HepG2 (cell line): ENCODE measurements at regions not wholly inside any gene's neighbourhood (a gene's known extent, or its start where the extent isn't known, plus 50 kb on each side); places are given as distances from the start of the nearest gene placed in this dataset.

Source experiments
- CEBPB ChIP-seq: IDR thresholded peaks from 2 replicates; pipeline ENCODE4 v1.6.1; 2011; ENCODE audit warnings: low read depth, low read length, improper control_type of control experiment, borderline replicate concordance
- EP300 ChIP-seq, 3 experiments: sonication (generic) in 1 of 3; formaldehyde crosslinking in 1 of 3; IDR thresholded peaks; 2 replicates each; pipeline versions ENCODE4 v1.5.1 to v1.6.1; 2011 to 2020; ENCODE audit warnings: low read depth in 2 of 3, low read length in 2 of 3, borderline replicate concordance in 1 of 3, improper control_type of control experiment in 1 of 3, mild to moderate bottlenecking in 1 of 3, missing genetic modification reagents in 1 of 3, moderate library complexity in 1 of 3
- EZH2 ChIP-seq: conservative IDR thresholded peaks from 2 replicates; pipeline ENCODE4 v1.6.1; 2012; ENCODE audit warnings: mild to moderate bottlenecking, low read depth, low read length, moderate library complexity
- KAT7 ChIP-seq: IDR thresholded peaks from 2 replicates; pipeline ENCODE4 v1.6.1; 2018; ENCODE audit warnings: borderline replicate concordance, missing compliant biosample characterization
- MEIS2 ChIP-seq: sonication (generic); formaldehyde crosslinking; IDR thresholded peaks from 2 replicates; pipeline ENCODE4 v1.9.0; 2021; ENCODE audit warnings: mild to moderate bottlenecking, missing genetic modification reagents
- PHF8 ChIP-seq: sonication (generic); formaldehyde crosslinking; IDR thresholded peaks from 2 replicates; pipeline ENCODE4 v1.5.0; 2020; ENCODE audit warnings: missing genetic modification reagents
- ZNF660 ChIP-seq: sonication (generic); formaldehyde crosslinking; IDR thresholded peaks from 2 replicates; pipeline ENCODE4 v1.5.1; 2020; ENCODE audit warnings: mild to moderate bottlenecking, low read depth, missing genetic modification reagents, borderline replicate concordance
- TF ChIP-seq, protein P1 (sequence below): sonication (generic); formaldehyde crosslinking; IDR thresholded peaks from 2 replicates; pipeline ENCODE4 v1.4.0; 2020; ENCODE audit warnings: low read depth, mild to moderate bottlenecking, missing genetic modification reagents

DNA sequence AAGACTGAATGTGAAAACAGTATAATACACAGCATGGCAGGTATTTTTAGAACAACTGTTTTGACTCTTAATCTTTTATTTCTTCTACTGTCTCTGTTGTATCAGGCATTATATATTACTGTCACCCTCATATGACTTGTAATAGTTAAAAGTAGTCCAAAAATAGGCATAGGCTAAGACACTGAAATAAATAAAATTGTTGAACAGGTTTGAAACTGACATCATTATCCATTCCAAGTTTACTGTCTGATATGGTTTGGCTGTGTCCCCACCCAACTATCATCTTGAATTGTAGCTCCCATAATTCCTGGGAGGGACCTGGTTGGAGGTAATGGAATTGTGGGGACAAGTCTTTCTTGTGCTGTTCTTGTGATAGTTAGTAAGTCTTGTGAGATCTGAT, 91.4 kb upstream of the CDH19 start:
- TF ChIP-seq EP300 (IDR thresholded peaks at IDR 0.05; ENCODE audit: low read depth in 2 of 2, low read length in 2 of 2) (no peak), EP300 (CRISPR knock-in tag; IDR thresholded peaks at IDR 0.05; ENCODE audit: borderline replicate concordance) (no peak), KAT7 (CRISPR knock-in tag) (no peak), EZH2 (no peak), MEIS2 (CRISPR knock-in tag) (no peak), ZNF660 (CRISPR knock-in tag) (no peak), PHF8 (CRISPR knock-in tag) (no peak), CEBPB (no peak)
- TF ChIP-seq, protein P1, sequence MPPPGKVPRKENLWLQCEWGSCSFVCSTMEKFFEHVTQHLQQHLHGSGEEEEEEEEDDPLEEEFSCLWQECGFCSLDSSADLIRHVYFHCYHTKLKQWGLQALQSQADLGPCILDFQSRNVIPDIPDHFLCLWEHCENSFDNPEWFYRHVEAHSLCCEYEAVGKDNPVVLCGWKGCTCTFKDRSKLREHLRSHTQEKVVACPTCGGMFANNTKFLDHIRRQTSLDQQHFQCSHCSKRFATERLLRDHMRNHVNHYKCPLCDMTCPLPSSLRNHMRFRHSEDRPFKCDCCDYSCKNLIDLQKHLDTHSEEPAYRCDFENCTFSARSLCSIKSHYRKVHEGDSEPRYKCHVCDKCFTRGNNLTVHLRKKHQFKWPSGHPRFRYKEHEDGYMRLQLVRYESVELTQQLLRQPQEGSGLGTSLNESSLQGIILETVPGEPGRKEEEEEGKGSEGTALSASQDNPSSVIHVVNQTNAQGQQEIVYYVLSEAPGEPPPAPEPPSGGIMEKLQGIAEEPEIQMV (CRISPR knock-in tag) = no peak
